ENCODE measurements at regions not wholly inside any gene's neighbourhood (a gene's known extent, or its start where the extent isn't known, plus 50 kb on each side); places are given as distances from the start of the nearest gene placed in this dataset.

DNA sequence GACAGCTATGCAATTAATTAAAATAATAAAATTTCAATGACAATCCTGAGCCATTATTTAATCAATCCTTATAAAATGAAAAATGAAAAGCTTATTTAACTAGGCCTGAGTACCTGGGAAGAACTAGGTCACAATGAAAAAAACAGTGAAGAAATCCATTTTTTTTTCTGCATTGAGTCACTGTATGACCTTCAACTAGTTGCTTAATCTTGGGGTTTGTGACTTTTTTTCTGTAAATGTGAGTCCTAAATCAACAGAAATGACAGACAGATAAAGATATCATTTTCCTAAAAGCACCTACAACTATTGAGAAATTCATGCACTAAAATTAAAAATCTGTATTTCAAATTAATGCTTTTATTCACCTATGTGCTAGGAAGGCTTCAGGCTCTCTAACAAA is 96.8 kb downstream of the TMEM26 start:
- DNase-seq (ENCODE audit: low read depth) = no peak
- no peak overlapping the region for H3K4me3 ChIP-seq (ENCODE audit: low read depth, low read length)
- TF ChIP-seq, protein P1, sequence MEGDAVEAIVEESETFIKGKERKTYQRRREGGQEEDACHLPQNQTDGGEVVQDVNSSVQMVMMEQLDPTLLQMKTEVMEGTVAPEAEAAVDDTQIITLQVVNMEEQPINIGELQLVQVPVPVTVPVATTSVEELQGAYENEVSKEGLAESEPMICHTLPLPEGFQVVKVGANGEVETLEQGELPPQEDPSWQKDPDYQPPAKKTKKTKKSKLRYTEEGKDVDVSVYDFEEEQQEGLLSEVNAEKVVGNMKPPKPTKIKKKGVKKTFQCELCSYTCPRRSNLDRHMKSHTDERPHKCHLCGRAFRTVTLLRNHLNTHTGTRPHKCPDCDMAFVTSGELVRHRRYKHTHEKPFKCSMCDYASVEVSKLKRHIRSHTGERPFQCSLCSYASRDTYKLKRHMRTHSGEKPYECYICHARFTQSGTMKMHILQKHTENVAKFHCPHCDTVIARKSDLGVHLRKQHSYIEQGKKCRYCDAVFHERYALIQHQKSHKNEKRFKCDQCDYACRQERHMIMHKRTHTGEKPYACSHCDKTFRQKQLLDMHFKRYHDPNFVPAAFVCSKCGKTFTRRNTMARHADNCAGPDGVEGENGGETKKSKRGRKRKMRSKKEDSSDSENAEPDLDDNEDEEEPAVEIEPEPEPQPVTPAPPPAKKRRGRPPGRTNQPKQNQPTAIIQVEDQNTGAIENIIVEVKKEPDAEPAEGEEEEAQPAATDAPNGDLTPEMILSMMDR (conservative IDR thresholded peaks at IDR 0.05; ENCODE audit: low read depth, low read length) = no peak

DNA sequence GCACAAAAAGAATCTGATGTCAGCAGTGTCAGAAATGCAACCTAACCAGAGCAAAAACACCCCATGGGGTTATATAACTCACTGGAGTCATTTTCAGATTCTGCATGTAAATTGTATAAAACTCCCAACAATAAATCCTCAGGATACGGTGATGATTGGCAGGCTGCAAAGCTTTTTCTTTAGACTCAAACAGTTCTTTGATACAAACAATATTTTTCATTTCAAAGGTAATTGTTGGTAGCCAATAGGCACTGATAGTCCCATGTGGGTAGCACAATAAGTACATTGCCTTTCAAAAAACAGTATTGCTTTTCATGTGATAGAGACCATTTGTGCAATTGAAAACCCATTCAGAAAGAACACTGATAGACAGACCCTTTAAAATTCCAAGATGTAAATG is 98.0 kb downstream of the TMEM26 start:
- DNase-seq (ENCODE audit: low read depth) = no peak

DNA sequence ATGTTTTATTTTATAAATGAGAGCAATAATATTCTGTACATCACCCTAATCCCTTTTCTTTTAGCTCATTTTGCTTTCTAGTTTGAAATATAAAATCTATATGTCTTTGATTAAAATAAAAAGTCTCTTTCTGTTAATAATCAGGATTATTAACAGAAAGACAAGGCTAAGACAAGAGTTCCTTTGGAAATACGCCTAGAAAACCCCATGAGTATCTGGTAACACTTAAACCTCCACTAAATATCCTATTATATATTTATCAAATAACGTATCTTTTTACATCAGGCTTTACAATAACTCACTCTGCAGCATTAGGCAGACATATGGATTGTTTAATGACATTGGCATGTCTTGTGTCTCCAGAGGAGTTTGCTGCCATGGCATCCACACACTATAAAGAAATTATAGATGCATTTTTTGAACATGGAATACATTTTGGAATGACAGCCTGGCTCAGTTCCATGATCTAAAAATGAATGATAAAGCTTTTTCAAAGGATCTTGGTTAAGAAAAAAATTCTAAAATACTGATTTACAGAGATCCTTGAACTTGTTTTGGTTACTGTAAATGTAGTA is 98.7 kb downstream of the TMEM26 start:
- no peak overlapping the region for H3K4me3 ChIP-seq (ENCODE audit: low read depth, low read length)
- no peak for DNase-seq (ENCODE audit: low read depth)
- TF ChIP-seq, protein P1 (conservative IDR thresholded peaks at IDR 0.05; ENCODE audit: low read depth, low read length) = no peak

More for the DNA sequence above, 98.0 kb downstream of the TMEM26 start:
- no peak overlapping the region for H3K4me3 ChIP-seq (ENCODE audit: low read depth, low read length)
- TF ChIP-seq, protein P1 (conservative IDR thresholded peaks at IDR 0.05; ENCODE audit: low read depth, low read length) = no peak

DNA sequence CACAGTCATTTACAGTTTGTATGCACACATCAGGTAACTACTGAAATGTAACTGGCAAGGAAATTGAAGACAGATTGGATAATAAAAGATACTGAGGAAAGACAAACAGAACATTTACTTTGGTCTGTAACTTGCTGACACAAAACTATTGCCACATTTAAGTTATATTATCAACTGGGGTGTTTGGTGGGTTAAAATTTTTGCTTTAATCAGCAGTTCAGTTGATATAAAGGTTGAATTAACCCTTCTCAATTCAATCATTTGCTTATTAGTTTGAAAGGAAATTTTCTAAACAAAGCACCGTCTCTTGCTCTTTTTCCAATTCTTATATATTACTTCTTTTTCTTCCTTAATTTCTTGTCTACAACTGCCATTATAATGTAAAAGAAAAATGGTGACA is 102.4 kb downstream of the TMEM26 start:
- no peak for DNase-seq (ENCODE audit: low read depth)
- TF ChIP-seq, protein P1 (conservative IDR thresholded peaks at IDR 0.05; ENCODE audit: low read depth, low read length) = no peak
- no peak overlapping the region for H3K4me3 ChIP-seq (ENCODE audit: low read depth, low read length)

DNA sequence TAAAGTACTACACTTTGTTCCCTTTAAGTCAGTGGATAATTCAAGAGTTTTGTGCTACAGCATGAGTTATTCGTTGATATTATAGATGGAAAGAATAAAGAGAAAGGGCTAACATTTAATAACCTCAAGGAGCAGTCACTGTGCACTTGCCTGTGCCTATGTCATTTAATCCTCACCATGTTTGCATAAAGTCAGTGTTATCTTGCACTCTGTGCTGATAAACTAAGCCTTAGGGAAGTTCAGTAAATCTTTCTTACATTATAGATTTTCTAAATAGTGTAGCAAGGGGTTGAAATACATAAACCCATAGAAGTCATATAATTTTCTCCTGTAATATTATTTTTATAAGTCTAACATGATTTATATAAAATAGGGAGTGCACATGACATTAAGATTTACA is 103.1 kb downstream of the TMEM26 start:
- TF ChIP-seq, protein P1 (conservative IDR thresholded peaks at IDR 0.05; ENCODE audit: low read depth, low read length) = no peak
- no peak for DNase-seq (ENCODE audit: low read depth)
- H3K4me3 ChIP-seq (ENCODE audit: low read depth, low read length) = no peak overlapping the region

DNA sequence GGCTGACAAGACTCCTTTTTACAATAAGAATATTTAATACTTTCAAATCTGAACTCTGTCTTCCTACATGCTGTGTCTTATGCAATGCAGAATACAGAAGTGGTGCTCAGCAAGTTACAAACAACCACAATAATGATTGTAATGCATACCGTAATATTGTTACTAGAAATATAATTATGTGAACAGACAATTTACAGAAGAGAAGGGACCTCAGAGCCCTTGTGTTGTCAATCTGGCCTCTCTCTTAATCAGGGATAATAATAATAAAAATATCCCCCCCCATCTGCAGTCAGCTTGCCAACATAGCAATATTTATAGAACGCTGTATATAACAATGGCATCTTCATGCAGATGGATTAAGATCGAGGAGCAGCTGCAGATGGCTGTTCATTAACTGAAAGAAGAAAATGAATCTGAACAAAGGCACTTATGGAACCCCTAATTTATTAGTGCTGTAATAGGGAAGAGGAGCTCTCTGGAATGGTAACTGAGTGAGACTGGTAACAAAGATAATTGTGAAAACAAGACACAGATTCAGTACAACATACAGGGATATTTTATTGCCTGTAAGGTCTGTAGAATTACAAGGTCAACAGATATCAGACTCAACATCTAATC is 106.3 kb downstream of the TMEM26 start:
- DNase-seq (ENCODE audit: low read depth) = no peak
- no peak overlapping the region for H3K4me3 ChIP-seq (ENCODE audit: low read depth, low read length)
- TF ChIP-seq, protein P1 (conservative IDR thresholded peaks at IDR 0.05; ENCODE audit: low read depth, low read length) = no peak

DNA sequence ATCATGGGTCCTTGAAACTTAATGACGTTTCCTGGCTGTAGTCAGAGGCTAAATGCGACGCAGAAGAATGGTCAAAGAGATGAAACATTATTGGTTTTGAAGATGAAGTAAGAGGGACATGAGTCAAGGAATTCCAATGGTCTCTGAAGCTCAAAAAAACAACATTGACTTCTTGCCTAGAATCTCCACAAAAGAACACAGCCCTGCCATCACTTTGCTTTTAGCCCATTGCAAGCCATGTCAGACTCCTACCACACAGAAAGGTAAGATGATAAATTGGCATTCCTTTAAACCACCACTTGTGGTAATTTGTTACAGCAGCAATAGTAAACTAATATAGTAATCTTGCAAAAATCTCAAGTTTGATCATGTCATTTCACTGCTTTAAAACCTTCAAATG is 109.4 kb downstream of the TMEM26 start:
- TF ChIP-seq, protein P1 (conservative IDR thresholded peaks at IDR 0.05; ENCODE audit: low read depth, low read length) = no peak

More for the DNA sequence above, 109.4 kb downstream of the TMEM26 start:
- H3K4me3 ChIP-seq (ENCODE audit: low read depth, low read length) = no peak overlapping the region
- DNase-seq (ENCODE audit: low read depth) = no peak
